HG02759 (cell line): ENCODE measurements at regions not wholly inside any gene's neighbourhood (a gene's known extent, or its start where the extent isn't known, plus 50 kb on each side); places are given as distances from the start of the nearest gene placed in this dataset.
"Not testable (repeated sequence)": the region's sequence is repeated elsewhere in the genome, so short reads cannot be mapped to it uniquely, and the experiment has no call there.

Experiments used
- ATAC-seq: cut with Tn5 transposase; IDR thresholded peaks from one replicate; pipeline ENCODE4 v1.9.1; 2021; ENCODE audit warnings: mild to moderate bottlenecking, moderate library complexity; ENCODE audit not compliant: unreplicated experiment

GRCh38 chr2:101612019-101612418 lies 85.5 kb upstream of the MAP4K4 start:
- no peak for ATAC-seq

- ATAC-seq, result no peak
Measured at GRCh38 chr2:101610750-101611315, 86.7 kb upstream of the MAP4K4 start.

- ATAC-seq, result no peak
Measured at GRCh38 chr2:101609433-101609832, 88.1 kb upstream of the MAP4K4 start.

- ATAC-seq, result no peak
Measured at GRCh38 chr2:101608408-101609310, 88.8 kb upstream of the MAP4K4 start.

GRCh38 chr2:101597347-101597944 lies 100.1 kb upstream of the MAP4K4 start:
- ATAC-seq, result no peak

GRCh38 chr2:101596333-101596732 lies 101.2 kb upstream of the MAP4K4 start:
- ATAC-seq, result no peak

- no peak for ATAC-seq
Measured at GRCh38 chr2:101587251-101587650, 110.3 kb upstream of the MAP4K4 start.

- no peak for ATAC-seq
Measured at GRCh38 chr2:101583861-101584260, 108.9 kb upstream of the RFX8 start.

DNA sequence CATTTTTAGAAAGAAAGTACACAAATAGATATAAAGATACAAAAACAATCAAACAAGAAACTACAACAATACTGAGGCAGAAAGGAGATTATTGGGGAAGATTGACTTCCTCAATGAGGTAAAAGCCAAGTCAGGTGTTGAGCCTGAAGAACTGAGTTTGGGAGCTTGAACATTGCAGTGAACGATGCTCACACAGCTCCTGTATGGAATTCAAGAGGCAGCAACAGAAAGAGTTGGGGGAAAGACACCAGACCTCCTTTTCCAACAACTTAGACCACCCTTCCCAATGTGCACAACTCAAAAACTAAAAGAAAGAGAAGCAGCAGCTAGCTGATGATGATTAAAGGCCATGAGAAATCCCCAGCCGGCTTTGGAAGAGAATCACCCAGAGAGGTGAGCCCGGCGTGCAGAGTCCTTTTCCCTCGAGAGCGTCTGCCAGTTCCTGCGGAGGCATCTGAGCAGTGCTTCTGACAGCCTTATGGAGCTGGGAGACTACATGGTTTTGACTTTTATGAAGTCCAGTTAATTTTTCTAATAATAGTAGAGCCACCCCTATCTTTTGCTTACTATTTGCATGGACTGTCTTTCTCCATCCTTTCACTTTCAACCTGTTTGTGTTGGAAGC lies 106.9 kb upstream of the RFX8 start:
- ATAC-seq, result no peak

DNA sequence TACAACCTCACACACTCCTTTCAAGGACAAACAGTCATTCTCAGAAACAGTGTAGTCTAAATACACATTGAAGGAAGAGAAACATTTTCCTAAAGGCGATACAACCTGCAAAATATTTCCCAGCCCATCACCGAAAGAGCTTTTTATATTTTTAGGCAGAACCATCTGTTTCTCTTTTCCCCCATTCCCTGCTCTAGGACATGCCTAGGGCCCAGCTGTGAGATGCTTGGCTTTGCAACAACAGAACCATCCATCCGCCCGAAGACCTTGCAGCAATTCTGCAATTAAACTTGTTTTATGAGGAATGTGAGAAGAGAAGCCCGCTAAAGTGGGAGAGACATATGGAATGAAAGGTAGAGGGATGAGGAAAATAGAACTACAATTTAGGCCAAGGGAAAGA lies 105.6 kb upstream of the RFX8 start:
- ATAC-seq, result no peak

GRCh38 chr2:101578671-101579070 lies 103.8 kb upstream of the RFX8 start:
- no peak for ATAC-seq

DNA sequence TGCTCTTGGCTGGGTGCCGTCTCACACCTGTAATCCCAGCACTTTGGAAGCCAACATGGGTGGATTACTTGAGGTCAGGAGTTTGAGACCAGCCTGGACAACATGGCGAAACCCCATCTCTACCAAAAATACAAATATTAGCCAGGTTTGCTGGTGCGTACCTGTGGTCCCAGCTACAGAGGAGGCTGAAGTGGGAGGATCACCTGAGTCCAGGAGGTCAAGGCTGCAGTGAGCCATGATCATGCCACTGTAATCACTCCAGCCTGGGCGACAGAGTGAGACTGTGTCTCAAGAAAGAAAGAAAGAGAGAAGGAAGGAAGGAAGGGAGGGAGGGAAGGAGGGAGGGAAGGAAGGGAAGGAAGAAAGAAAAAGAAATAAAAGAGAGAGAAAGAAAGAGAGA lies 103.2 kb upstream of the RFX8 start:
- not testable (repeated sequence) for ATAC-seq

- ATAC-seq, result no peak
Measured at GRCh38 chr2:101577173-101577572, 102.3 kb upstream of the RFX8 start.

DNA sequence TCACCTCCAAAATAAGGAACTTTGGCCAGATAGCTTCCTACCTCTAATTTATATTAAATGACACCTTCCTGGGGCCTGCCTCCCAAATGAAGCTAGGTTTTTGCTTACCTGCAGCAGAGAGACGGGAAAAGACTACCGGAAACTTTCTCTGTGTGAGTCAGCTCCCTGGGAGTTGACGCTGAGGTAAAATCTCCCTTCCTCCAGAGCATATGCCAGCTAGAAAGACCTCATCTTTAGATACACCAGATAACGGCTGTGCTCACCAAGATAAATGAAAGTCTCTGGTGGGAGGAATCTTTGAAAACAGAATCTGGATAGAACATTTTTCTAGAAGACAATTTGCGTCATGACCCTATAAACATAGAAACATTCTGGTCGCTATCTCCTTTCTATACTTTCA lies 99.7 kb upstream of the RFX8 start:
- no peak for ATAC-seq

- ATAC-seq, result no peak
Measured at GRCh38 chr2:101571951-101572350, 97.0 kb upstream of the RFX8 start.

DNA sequence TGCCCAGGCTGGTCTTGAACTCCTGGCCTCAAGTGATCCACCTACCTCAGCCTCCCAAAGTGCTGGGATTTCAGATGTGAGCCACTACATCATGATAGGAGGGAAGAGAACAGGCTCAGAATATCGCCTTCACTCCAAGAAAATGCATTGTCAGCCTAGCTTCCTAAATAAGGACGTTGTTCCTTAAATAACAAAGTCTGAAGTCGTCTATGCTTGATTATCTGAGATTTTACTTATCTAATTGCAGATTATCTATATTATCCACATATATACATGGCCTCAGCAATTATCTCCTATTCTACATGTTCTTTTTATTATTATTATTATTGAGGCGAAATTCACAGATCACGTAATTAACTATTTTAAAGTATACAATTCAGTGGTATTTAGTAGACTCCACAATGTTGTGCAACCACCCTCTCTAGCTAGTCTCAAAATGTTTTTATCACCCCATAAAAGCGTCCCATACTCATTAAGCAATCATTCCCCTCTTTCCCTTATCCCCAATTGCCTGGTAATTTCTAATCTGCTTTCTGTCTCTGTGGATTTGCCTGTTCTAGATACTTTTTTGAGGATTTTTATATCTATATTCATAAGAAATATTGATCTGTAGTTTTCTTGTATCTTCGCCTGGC lies 95.1 kb upstream of the RFX8 start:
- ATAC-seq, result no peak

- ATAC-seq, result no peak
Measured at GRCh38 chr2:101568969-101569368, 94.1 kb upstream of the RFX8 start.

DNA sequence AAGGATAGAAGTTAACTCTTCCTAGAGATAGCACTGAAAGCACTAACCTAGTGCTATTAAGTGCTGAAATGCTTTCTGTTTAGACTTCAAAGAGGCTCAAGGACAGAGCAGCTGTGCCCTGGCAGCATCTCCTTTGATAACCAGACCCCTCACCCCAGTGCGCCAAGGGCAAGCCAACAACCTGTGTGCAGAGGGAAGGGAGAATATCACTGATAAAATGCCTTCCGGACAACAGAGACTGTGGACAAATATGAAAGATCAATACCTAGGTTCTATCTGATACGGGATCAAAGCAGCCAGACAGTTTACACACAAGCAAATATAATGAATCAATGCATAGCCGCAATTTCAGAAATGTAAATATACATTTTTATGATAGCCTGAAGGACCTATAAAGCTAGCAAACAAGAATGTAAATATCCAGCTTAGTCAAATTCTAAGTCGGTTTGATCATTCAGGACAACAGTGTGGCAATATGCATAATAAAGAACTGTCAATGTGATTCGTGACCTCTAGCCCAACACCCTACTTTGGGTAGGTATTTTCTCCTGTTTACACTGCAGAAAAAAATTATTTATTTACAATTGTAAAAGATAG lies 91.8 kb upstream of the RFX8 start:
- no peak for ATAC-seq

DNA sequence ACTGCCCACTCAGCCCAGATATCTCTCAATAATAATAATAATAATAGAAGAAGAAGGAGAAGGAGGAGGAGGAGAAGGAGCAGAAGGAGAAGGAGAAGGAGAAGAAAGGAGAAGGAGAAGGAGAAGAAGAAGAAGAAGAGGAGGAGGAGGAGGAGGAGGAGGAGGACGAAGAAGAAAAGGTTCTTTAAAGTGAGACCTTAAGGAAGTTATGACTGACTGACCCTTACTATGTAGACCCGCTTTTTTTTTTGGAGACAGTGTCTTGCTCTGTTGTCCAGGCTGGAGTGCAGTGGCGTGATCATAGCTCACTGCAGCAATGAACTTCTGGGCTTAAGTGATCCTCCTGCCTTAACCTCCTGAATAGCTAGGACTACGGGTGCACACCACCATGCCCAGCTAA lies 88.9 kb upstream of the RFX8 start:
- ATAC-seq, result no peak

GRCh38 chr2:101560780-101561315 lies 85.9 kb upstream of the RFX8 start:
- ATAC-seq, result no peak

DNA sequence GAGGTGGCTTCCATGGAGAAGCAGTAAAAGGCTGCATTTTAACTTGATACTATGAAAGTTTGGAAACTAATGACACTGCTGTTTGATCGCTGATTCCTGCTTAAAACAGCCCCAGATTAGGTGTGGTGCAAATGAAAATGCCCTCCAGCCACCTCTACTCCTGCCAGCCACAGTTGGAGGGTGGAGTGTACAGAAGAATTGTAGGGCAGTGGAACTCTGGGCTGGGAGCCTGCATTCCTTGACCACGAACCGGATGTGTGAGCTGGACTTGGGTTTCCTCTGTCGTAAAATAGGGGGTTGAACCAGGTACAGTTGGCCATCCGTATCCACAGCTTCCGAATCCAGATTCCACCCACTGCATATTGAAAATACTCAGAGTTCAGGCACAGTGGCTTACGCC lies 84.6 kb upstream of the RFX8 start:
- ATAC-seq, result no peak
